HepG2 (cell line): ENCODE measurements at regions not wholly inside any gene's neighbourhood (a gene's known extent, or its start where the extent isn't known, plus 50 kb on each side); places are given as distances from the start of the nearest gene placed in this dataset.

Experiments used
- ATAC-seq: fragments of 200-7000 bp; cut with Tn5 transposase; 3 replicates; pipeline ENCODE4 v1.9.1; 2020; ENCODE audit warnings: mild to moderate bottlenecking, moderate library complexity
- BruUV-seq: library from RNA; stranded (reverse); fragments of 400-500 nt; replicated peaks from 2 replicates; lab custom pipeline; 2021; lab: Mats Ljungman, UMichigan
- CTCF ChIA-PET: fragments of 300-600 bp; formaldehyde crosslinking; extraction: SDS; loops from one replicate; lab custom pipeline; 2021; ENCODE audit warnings: low total read pairs, inconsistent platforms, low intra/inter-chr PET ratio; lab: Yijun Ruan, JAX
- POLR2A ChIA-PET: fragments of 350-600 bp; sonication (Branson Sonifier 250); formaldehyde crosslinking; loops from one replicate; lab custom pipeline; 2020; ENCODE audit warnings: antibody characterized with exemption, inconsistent platforms; lab: Yijun Ruan, JAX
- DNase-seq: peaks from one replicate; pipeline ENCODE4 v3.0.0-alpha.2; 2015; ENCODE audit warnings: low spot score
- FAIRE-seq: peaks from 3 replicates; lab custom pipeline; 2011; peaks lifted over from hg19 to GRCh38; lab: Jason Lieb, UNC
- H2AFZ ChIP-seq: one replicate; pipeline ENCODE4 v1.6.1; 2011; ENCODE audit warnings: low read length, inconsistent platforms
- H3K27ac ChIP-seq: fragments of 300-600 bp; 3 replicates; pipeline ENCODE4 v1.8.0; 2011; ENCODE audit warnings: mixed run types, mild to moderate bottlenecking, mixed read lengths, low read length, inconsistent platforms; ENCODE audit not compliant: insufficient read depth; ENCODE audit errors: extremely low read length
- H3K27me3 ChIP-seq, 2 experiments: fragments of 200-600 bp in 1 of 2; 2 replicates in 1 of 2; 3 replicates in 1 of 2; pipeline versions ENCODE4 v1.6.0 to v1.8.0; 2011; ENCODE audit warnings: low read length in 2 of 2, mild to moderate bottlenecking in 2 of 2, moderate library complexity in 2 of 2, inconsistent platforms in 1 of 2; ENCODE audit not compliant: insufficient read depth in 2 of 2, control insufficient read depth in 1 of 2
- H3K36me3 ChIP-seq, 2 experiments: fragments of 200-600 bp in 1 of 2; replicated peaks in 1 of 2; 2 replicates in 1 of 2; 3 replicates in 1 of 2; pipeline versions ENCODE4 v1.5.1 to v1.8.0; 2011; ENCODE audit warnings: low read length in 2 of 2, inconsistent platforms in 1 of 2; ENCODE audit not compliant: insufficient read depth in 2 of 2, control insufficient read depth in 1 of 2
- H3K4me1 ChIP-seq: 2 replicates; pipeline ENCODE4 v1.5.1; 2012; ENCODE audit warnings: low read length, inconsistent platforms; ENCODE audit not compliant: insufficient read depth
- H3K4me2 ChIP-seq: 2 replicates; pipeline ENCODE4 v1.6.0; 2011; ENCODE audit warnings: low read depth, low read length, inconsistent platforms
- H3K4me3 ChIP-seq, 3 experiments: fragments of 200-600 bp in 1 of 3; sonication (generic), shearing (Covaris generic) in 1 of 3; replicated peaks in 1 of 3; 2 replicates each; pipeline ENCODE4 v1.5.1; 2011 to 2016; ENCODE audit warnings: low read length in 3 of 3, inconsistent platforms in 2 of 3, low read depth in 2 of 3, mild to moderate bottlenecking in 2 of 3, control low read depth in 1 of 3, mixed read lengths in 1 of 3; ENCODE audit not compliant: insufficient read depth in 1 of 3
- H3K79me2 ChIP-seq: one replicate; pipeline ENCODE4 v1.6.1; 2011; ENCODE audit warnings: low read length, inconsistent platforms; ENCODE audit not compliant: insufficient read depth
- H3K9ac ChIP-seq: 2 replicates; pipeline ENCODE4 v1.6.0; 2011; ENCODE audit warnings: mild to moderate bottlenecking, low read depth, low read length, inconsistent platforms; ENCODE audit not compliant: insufficient read depth
- H3K9me3 ChIP-seq: 2 replicates; pipeline ENCODE4 v1.5.1; 2012; ENCODE audit warnings: mild to moderate bottlenecking, low read length
- H4K20me1 ChIP-seq: 2 replicates; pipeline ENCODE4 v1.6.0; 2011; ENCODE audit warnings: inconsistent platforms, mild to moderate bottlenecking, low read length, moderate library complexity; ENCODE audit not compliant: insufficient read depth
- BATF2 ChIP-seq: sonication (generic); formaldehyde crosslinking; IDR thresholded peaks from 2 replicates; pipeline ENCODE4 v1.8.0; 2022; ENCODE audit warnings: mild to moderate bottlenecking, missing genetic modification reagents, moderate library complexity
- GABPB1 ChIP-seq: IDR thresholded peaks from 2 replicates; pipeline ENCODE4 v1.6.1; 2016; ENCODE audit warnings: mild to moderate bottlenecking, missing genetic modification reagents, moderate library complexity, missing compliant biosample characterization
- HIVEP1 ChIP-seq: sonication (generic); formaldehyde crosslinking; IDR thresholded peaks from 2 replicates; pipeline ENCODE4 v1.4.0; 2020; ENCODE audit warnings: mild to moderate bottlenecking, missing genetic modification reagents
- NFE2 ChIP-seq: sonication (generic); formaldehyde crosslinking; IDR thresholded peaks from 2 replicates; pipeline ENCODE4 v1.4.0; 2020; ENCODE audit warnings: missing genetic modification reagents
- PBX3 ChIP-seq: sonication (generic); formaldehyde crosslinking; IDR thresholded peaks from 2 replicates; pipeline ENCODE4 v1.8.1; 2023; ENCODE audit warnings: missing genetic modification reagents, inconsistent platforms, borderline replicate concordance
- SNRNP70 ChIP-seq: fragments of 200-400 bp; formaldehyde crosslinking; IDR thresholded peaks from 2 replicates; pipeline ENCODE4 v1.6.1; 2017; ENCODE audit warnings: mild to moderate bottlenecking, low read depth, low read length, moderate library complexity
- TGIF2 ChIP-seq: IDR thresholded peaks from 2 replicates; pipeline ENCODE4 v1.6.1; 2016; ENCODE audit warnings: control low read depth, missing compliant biosample characterization
- TRIM24 ChIP-seq: sonication (generic); formaldehyde crosslinking; IDR thresholded peaks from 2 replicates; pipeline ENCODE4 v1.8.0; 2022; ENCODE audit warnings: mild to moderate bottlenecking, missing genetic modification reagents
- ZMYM2 ChIP-seq: sonication (generic); formaldehyde crosslinking; IDR thresholded peaks from 2 replicates; pipeline ENCODE4 v1.8.0; 2022; ENCODE audit warnings: mild to moderate bottlenecking, missing genetic modification reagents
- ZNF280B ChIP-seq: sonication (generic); formaldehyde crosslinking; IDR thresholded peaks from 2 replicates; pipeline ENCODE4 v1.5.0; 2020; ENCODE audit warnings: missing genetic modification reagents, mild to moderate bottlenecking, borderline replicate concordance
- ZNF543 ChIP-seq: sonication (generic); formaldehyde crosslinking; IDR thresholded peaks from 2 replicates; pipeline ENCODE4 v1.4.0; 2020; ENCODE audit warnings: mild to moderate bottlenecking, missing genetic modification reagents
- ZNF563 ChIP-seq: sonication (generic); formaldehyde crosslinking; IDR thresholded peaks from 2 replicates; pipeline ENCODE4 v1.8.0; 2022; ENCODE audit warnings: mild to moderate bottlenecking, moderate library complexity, missing genetic modification reagents
- ZNF598 ChIP-seq: sonication (generic); formaldehyde crosslinking; IDR thresholded peaks from 2 replicates; pipeline ENCODE4 v1.5.1; 2020; ENCODE audit warnings: mild to moderate bottlenecking, missing genetic modification reagents, borderline replicate concordance
- ZNF652 ChIP-seq: IDR thresholded peaks from 2 replicates; pipeline ENCODE4 v1.6.1; 2016; ENCODE audit warnings: low read depth, borderline replicate concordance
- ZSCAN31 ChIP-seq: sonication (generic); formaldehyde crosslinking; IDR thresholded peaks from 2 replicates; pipeline ENCODE4 v1.5.0; 2020; ENCODE audit warnings: low read depth, mild to moderate bottlenecking, missing genetic modification reagents
- WGBS: methylation state at CpG from one replicate; pipeline ENCODE4 v1.1.6; 2017; ENCODE audit warnings: low lambda C conversion rate; 5-methylcytosine and 5-hydroxymethylcytosine counted together
- in situ Hi-C: cut with HindIII; loops from 2 replicates; pipeline ENCODE4 v1.10.0; 2017; ENCODE audit warnings: low pct_unique_long_range_greater_than_20kb; ENCODE audit not compliant: extremely low pct_ligation_motif_present
- intact Hi-C: fragments of 100-400 bp; cut with micrococcal nuclease; formaldehyde crosslinking; loops from one replicate; pipeline ENCODE4 v1.10.0; 2022; ENCODE audit not compliant: unreplicated experiment

- Histone ChIP-seq H3K79me2 (no peaks in the 10 kb centered on the region), H3K9me3 (no peaks in the 10 kb centered on the region), H3K4me3 (no peak overlapping the region), H4K20me1 (no peaks in the 10 kb centered on the region), H3K27me3 (no peaks in the 10 kb centered on the region), H2AFZ (no peak overlapping the region), H3K9ac (no peak overlapping the region), H3K36me3 (no peaks in the 10 kb centered on the region), H3K4me2 (no peak overlapping the region), H3K4me1 (peaks cover 19% of the 10 kb centered on the region), H3K27ac (no peak overlapping the region)
- DNase-seq = no peak
- FAIRE-seq = no peak
- intact Hi-C loops = no loop called here
- in situ Hi-C loops = loop anchor here (10.0 kb wide), 1 partner anchor 547 kb away; no protein-coding TSS in a partner anchor
- CTCF ChIA-PET = no interaction called here
- POLR2A ChIA-PET = no interaction called here
- TF ChIP-seq HIVEP1 (CRISPR knock-in tag) (no peak), TGIF2 (CRISPR knock-in tag) (no peak), ZMYM2 (no peak), ZNF543 (no peak), BATF2 (no peak), ZNF280B (CRISPR knock-in tag) (no peak), NFE2 (CRISPR knock-in tag) (no peak), ZNF652 (CRISPR knock-in tag) (no peak), GABPB1 (CRISPR knock-in tag) (no peak), ZSCAN31 (CRISPR knock-in tag) (no peak), ZNF563 (no peak), PBX3 (CRISPR knock-in tag) (no peak), ZNF598 (no peak), TRIM24 (CRISPR knock-in tag) (no peak), SNRNP70 (no peak)
- WGBS = 7% methylated on average over 2 of the region's 2 CpGs
- no peak for ATAC-seq
- no TSS peak for BruUV-seq
Measured at GRCh38 chr6:132967871-132968270, 153.5 kb downstream of the RPS12 start.
